ENCODE measurements at regions not wholly inside any gene's neighbourhood (a gene's known extent, or its start where the extent isn't known, plus 50 kb on each side); places are given as distances from the start of the nearest gene placed in this dataset.
"Not testable (repeated sequence)": the region's sequence is repeated elsewhere in the genome, so short reads cannot be mapped to it uniquely, and the experiment has no call there.

- H3K27me3 ChIP-seq (replicated peaks; ENCODE audit: control insufficient read depth, insufficient read depth, low read length) = peaks cover 1% of the 10 kb centered on the region; the same call in 1 of the 2 replicates
- peak; percentile 43 to 54 for DNase-seq
- intact Hi-C loops (cut with micrococcal nuclease; ENCODE audit: unreplicated experiment) = no loop called here
- no peaks in the 10 kb centered on the region for H3K4me1 ChIP-seq
- POLR2A ChIA-PET = no interaction called here
- no peaks in the 10 kb centered on the region for H3K36me3 ChIP-seq (ENCODE audit: control insufficient read depth, insufficient read depth, low read length)
- Mint-ChIP-seq H3K27me3 (ENCODE audit: insufficient read depth, unreplicated experiment) (peaks cover 10% of the 10 kb centered on the region), H3K9me3 (ENCODE audit: unreplicated experiment) (peaks cover 12% of the 10 kb centered on the region), H3K4me3 (ENCODE audit: unreplicated experiment) (no peak overlapping the region), H3K36me3 (ENCODE audit: insufficient read depth, unreplicated experiment) (no peaks in the 10 kb centered on the region), H3K27ac (ENCODE audit: unreplicated experiment) (no peak overlapping the region), H3K4me1 (ENCODE audit: low read depth, unreplicated experiment) (no peaks in the 10 kb centered on the region)
- no TSS peak for BruUV-seq (replicated peaks)
- CTCF ChIA-PET = no interaction called here
- H3K4me3 ChIP-seq (ENCODE audit: low read depth, low read length) = no peak overlapping the region
- TF ChIP-seq, protein P1, sequence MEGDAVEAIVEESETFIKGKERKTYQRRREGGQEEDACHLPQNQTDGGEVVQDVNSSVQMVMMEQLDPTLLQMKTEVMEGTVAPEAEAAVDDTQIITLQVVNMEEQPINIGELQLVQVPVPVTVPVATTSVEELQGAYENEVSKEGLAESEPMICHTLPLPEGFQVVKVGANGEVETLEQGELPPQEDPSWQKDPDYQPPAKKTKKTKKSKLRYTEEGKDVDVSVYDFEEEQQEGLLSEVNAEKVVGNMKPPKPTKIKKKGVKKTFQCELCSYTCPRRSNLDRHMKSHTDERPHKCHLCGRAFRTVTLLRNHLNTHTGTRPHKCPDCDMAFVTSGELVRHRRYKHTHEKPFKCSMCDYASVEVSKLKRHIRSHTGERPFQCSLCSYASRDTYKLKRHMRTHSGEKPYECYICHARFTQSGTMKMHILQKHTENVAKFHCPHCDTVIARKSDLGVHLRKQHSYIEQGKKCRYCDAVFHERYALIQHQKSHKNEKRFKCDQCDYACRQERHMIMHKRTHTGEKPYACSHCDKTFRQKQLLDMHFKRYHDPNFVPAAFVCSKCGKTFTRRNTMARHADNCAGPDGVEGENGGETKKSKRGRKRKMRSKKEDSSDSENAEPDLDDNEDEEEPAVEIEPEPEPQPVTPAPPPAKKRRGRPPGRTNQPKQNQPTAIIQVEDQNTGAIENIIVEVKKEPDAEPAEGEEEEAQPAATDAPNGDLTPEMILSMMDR (IDR thresholded peaks at IDR 0.05; ENCODE audit: insufficient read depth in 1 of 2, low read depth in 1 of 2, low read length in 1 of 2, severe bottlenecking in 1 of 2, unreplicated experiment in 1 of 2) = peak; percentile 28 to 40
- no peaks in the 10 kb centered on the region for H3K9me3 ChIP-seq
Observed at GRCh38 chr7:65477326-65477725, 103.7 kb downstream of the ZNF92 start.

- peaks cover 32% of the 10 kb centered on the region for H3K9me3 Mint-ChIP-seq (ENCODE audit: unreplicated experiment)
- H3K27me3 ChIP-seq (replicated peaks; ENCODE audit: control insufficient read depth, insufficient read depth, low read length) = no peaks in the 10 kb centered on the region
- H3K4me1 Mint-ChIP-seq (ENCODE audit: low read depth, unreplicated experiment) = no peaks in the 10 kb centered on the region
- TF ChIP-seq, protein P1 (IDR thresholded peaks at IDR 0.05; ENCODE audit: insufficient read depth in 1 of 2, low read depth in 1 of 2, low read length in 1 of 2, severe bottlenecking in 1 of 2, unreplicated experiment in 1 of 2) = no peak
- no peak overlapping the region for H3K27ac Mint-ChIP-seq (ENCODE audit: unreplicated experiment)
- intact Hi-C loops (cut with micrococcal nuclease; ENCODE audit: unreplicated experiment) = no loop called here
- no peak overlapping the region for H3K4me3 ChIP-seq (ENCODE audit: low read depth, low read length)
- no TSS peak for BruUV-seq (replicated peaks)
- CTCF ChIA-PET = no interaction called here
- no peaks in the 10 kb centered on the region for H3K27me3 Mint-ChIP-seq (ENCODE audit: insufficient read depth, unreplicated experiment)
- H3K36me3 Mint-ChIP-seq (ENCODE audit: insufficient read depth, unreplicated experiment) = no peaks in the 10 kb centered on the region
- no peak overlapping the region for H3K4me3 Mint-ChIP-seq (ENCODE audit: unreplicated experiment)
- H3K36me3 ChIP-seq (ENCODE audit: control insufficient read depth, insufficient read depth, low read length) = no peaks in the 10 kb centered on the region
- POLR2A ChIA-PET = no interaction called here
- no peak for DNase-seq
- H3K9me3 ChIP-seq = peaks cover 4% of the 10 kb centered on the region; the same call in 1 of the 2 replicates
- H3K4me1 ChIP-seq = no peaks in the 10 kb centered on the region
Observed at GRCh38 chr7:65489260-65489767, 115.7 kb downstream of the ZNF92 start.

DNA sequence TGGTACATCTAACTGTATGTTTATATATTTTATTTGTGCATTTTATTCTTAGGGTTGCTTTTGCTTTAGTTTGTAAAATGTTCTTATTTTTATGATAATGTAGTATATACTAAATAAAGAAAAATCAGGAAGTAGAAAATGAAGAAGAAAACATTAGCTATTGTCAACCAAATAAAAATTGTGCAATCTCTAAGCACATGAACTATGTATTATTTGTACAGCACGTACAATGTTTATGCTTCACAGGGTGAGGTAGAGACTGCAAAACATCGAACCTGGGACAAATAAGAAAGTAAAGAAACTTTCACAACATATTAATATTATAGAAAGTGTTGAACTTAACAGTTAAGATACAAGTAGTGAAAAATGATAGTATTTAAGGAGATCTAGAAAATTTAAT lies 123.0 kb downstream of the ZNF92 start:
- H3K36me3 Mint-ChIP-seq (ENCODE audit: insufficient read depth, unreplicated experiment); H3K9me3 ChIP-seq; BruUV-seq (replicated peaks); intact Hi-C loops (cut with micrococcal nuclease; ENCODE audit: unreplicated experiment); CTCF ChIA-PET; H3K9me3 Mint-ChIP-seq (ENCODE audit: unreplicated experiment); H3K4me3 ChIP-seq (ENCODE audit: low read depth, low read length); H3K27me3 Mint-ChIP-seq (ENCODE audit: insufficient read depth, unreplicated experiment); DNase-seq; H3K4me1 ChIP-seq; H3K36me3 ChIP-seq (ENCODE audit: control insufficient read depth, insufficient read depth, low read length); H3K27me3 ChIP-seq (replicated peaks; ENCODE audit: control insufficient read depth, insufficient read depth, low read length); H3K4me1 Mint-ChIP-seq (ENCODE audit: low read depth, unreplicated experiment); H3K4me3 Mint-ChIP-seq (ENCODE audit: unreplicated experiment); H3K27ac Mint-ChIP-seq (ENCODE audit: unreplicated experiment); POLR2A ChIA-PET: not testable (repeated sequence)

Data from Caco-2 (cell line).